ENCODE measurements at regions not wholly inside any gene's neighbourhood (a gene's known extent, or its start where the extent isn't known, plus 50 kb on each side); places are given as distances from the start of the nearest gene placed in this dataset.

- H3K4me1 ChIP-seq (ENCODE audit: insufficient read depth, low read length): no peaks in the 10 kb centered on the region
- H3K9me3 ChIP-seq (ENCODE audit: low read depth, low read length): no peaks in the 10 kb centered on the region
- H3K36me3 ChIP-seq (ENCODE audit: insufficient read depth, low read length): no peaks in the 10 kb centered on the region
- H3K4me2 ChIP-seq (ENCODE audit: insufficient read depth, low read length): no peak overlapping the region
- H4K20me1 ChIP-seq (ENCODE audit: insufficient read depth, low read length): no peaks in the 10 kb centered on the region
- no peaks in the 10 kb centered on the region for H3K27me3 ChIP-seq (ENCODE audit: insufficient read depth, low read length)
- H3K27ac ChIP-seq (ENCODE audit: low read depth, low read length): no peak overlapping the region
- no peak overlapping the region for H2AFZ ChIP-seq (ENCODE audit: low read length)
- no peak for DNase-seq (ENCODE audit: insufficient read length, low spot score, missing footprints)
- no peak overlapping the region for H3K4me3 ChIP-seq (ENCODE audit: insufficient read depth, low read length)
- no peak for TF ChIP-seq CTCF (IDR thresholded peaks at IDR 0.05; ENCODE audit: extremely low read depth, low read depth, low read length)
- H3K79me2 ChIP-seq (ENCODE audit: insufficient read depth, low read length): no peaks in the 10 kb centered on the region
Observed at GRCh38 chr4:173464481-173464880, 65.5 kb downstream of the HAND2 start.

DNA sequence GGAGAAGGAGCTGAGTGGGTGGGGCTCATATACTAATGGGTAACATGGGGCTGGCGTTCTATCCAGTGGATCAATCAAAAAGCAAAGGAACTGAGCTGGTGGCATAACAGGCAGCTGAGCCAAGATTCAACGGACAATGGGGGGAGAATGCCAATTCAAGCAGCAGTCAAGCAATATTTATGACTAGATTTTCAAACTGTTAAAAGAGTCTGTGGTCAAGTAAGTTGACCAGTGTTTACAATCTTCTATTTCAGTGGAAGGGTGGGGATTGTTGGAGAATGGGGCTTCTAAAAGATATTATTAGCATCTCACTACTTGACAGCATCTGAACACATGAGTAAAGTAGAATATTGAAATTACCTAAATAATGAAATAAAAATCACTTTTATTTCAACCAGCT is 64.9 kb upstream of the SCRG1 start:
- Histone ChIP-seq H3K4me3 (ENCODE audit: insufficient read depth, low read length) (no peak overlapping the region), H4K20me1 (ENCODE audit: insufficient read depth, low read length) (no peaks in the 10 kb centered on the region), H3K79me2 (ENCODE audit: insufficient read depth, low read length) (no peaks in the 10 kb centered on the region), H3K4me2 (ENCODE audit: insufficient read depth, low read length) (no peak overlapping the region), H3K36me3 (ENCODE audit: insufficient read depth, low read length) (no peaks in the 10 kb centered on the region), H3K27ac (ENCODE audit: low read depth, low read length) (no peak overlapping the region), H3K27me3 (ENCODE audit: insufficient read depth, low read length) (no peaks in the 10 kb centered on the region), H2AFZ (ENCODE audit: low read length) (no peak overlapping the region), H3K9me3 (ENCODE audit: low read depth, low read length) (no peaks in the 10 kb centered on the region), H3K4me1 (ENCODE audit: insufficient read depth, low read length) (no peaks in the 10 kb centered on the region)
- DNase-seq (ENCODE audit: insufficient read length, low spot score, missing footprints): no peak
- TF ChIP-seq CTCF (IDR thresholded peaks at IDR 0.05; ENCODE audit: extremely low read depth, low read depth, low read length): no peak

- H3K79me2 ChIP-seq (ENCODE audit: insufficient read depth, low read length): no peaks in the 10 kb centered on the region
- H4K20me1 ChIP-seq (ENCODE audit: insufficient read depth, low read length): no peaks in the 10 kb centered on the region
- H3K4me2 ChIP-seq (ENCODE audit: insufficient read depth, low read length): no peak overlapping the region
- H3K4me3 ChIP-seq (ENCODE audit: insufficient read depth, low read length): no peak overlapping the region
- H3K36me3 ChIP-seq (ENCODE audit: insufficient read depth, low read length): no peaks in the 10 kb centered on the region
- DNase-seq (ENCODE audit: insufficient read length, low spot score, missing footprints): peak; percentile 37
- no peaks in the 10 kb centered on the region for H3K9me3 ChIP-seq (ENCODE audit: low read depth, low read length)
- no peaks in the 10 kb centered on the region for H3K4me1 ChIP-seq (ENCODE audit: insufficient read depth, low read length)
- no peaks in the 10 kb centered on the region for H3K27me3 ChIP-seq (ENCODE audit: insufficient read depth, low read length)
- H3K27ac ChIP-seq (ENCODE audit: low read depth, low read length): no peak overlapping the region
- TF ChIP-seq CTCF (IDR thresholded peaks at IDR 0.05; ENCODE audit: extremely low read depth, low read depth, low read length): no peak
- H2AFZ ChIP-seq (ENCODE audit: low read length): no peak overlapping the region
Observed at GRCh38 chr4:173461170-173461569, 62.3 kb upstream of the SCRG1 start.

DNA sequence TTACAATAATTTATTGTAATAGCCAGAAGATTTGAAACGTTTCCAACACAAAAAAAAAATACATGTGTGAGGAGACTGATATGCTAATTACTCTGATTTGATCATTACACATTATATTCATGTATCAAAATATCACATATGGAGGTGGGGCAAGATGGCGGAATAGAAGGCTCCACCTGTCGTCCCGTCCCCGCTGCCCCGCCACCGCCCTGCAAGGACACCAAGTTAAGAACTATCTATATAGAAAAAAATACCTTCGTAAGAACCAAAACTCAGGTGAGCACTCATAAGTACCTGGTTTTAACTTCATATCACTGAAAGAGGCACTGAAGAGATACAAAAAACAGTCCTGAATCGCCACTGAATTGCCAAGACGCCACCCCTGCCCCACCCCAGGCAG is 60.9 kb upstream of the SCRG1 start:
- no peaks in the 10 kb centered on the region for H3K9me3 ChIP-seq (ENCODE audit: low read depth, low read length)
- TF ChIP-seq CTCF (IDR thresholded peaks at IDR 0.05; ENCODE audit: extremely low read depth, low read depth, low read length): no peak
- no peak overlapping the region for H3K4me3 ChIP-seq (ENCODE audit: insufficient read depth, low read length)
- H3K4me1 ChIP-seq (ENCODE audit: insufficient read depth, low read length): no peaks in the 10 kb centered on the region
- no peaks in the 10 kb centered on the region for H3K79me2 ChIP-seq (ENCODE audit: insufficient read depth, low read length)
- H3K27me3 ChIP-seq (ENCODE audit: insufficient read depth, low read length): no peaks in the 10 kb centered on the region
- H3K4me2 ChIP-seq (ENCODE audit: insufficient read depth, low read length): no peak overlapping the region
- H2AFZ ChIP-seq (ENCODE audit: low read length): no peak overlapping the region
- H3K36me3 ChIP-seq (ENCODE audit: insufficient read depth, low read length): no peaks in the 10 kb centered on the region
- no peak overlapping the region for H3K27ac ChIP-seq (ENCODE audit: low read depth, low read length)
- H4K20me1 ChIP-seq (ENCODE audit: insufficient read depth, low read length): no peaks in the 10 kb centered on the region
- DNase-seq (ENCODE audit: insufficient read length, low spot score, missing footprints): no peak

Data from osteoblast (primary cell).